ENCODE measurements at regions not wholly inside any gene's neighbourhood (a gene's known extent, or its start where the extent isn't known, plus 50 kb on each side); places are given as distances from the start of the nearest gene placed in this dataset.

DNA sequence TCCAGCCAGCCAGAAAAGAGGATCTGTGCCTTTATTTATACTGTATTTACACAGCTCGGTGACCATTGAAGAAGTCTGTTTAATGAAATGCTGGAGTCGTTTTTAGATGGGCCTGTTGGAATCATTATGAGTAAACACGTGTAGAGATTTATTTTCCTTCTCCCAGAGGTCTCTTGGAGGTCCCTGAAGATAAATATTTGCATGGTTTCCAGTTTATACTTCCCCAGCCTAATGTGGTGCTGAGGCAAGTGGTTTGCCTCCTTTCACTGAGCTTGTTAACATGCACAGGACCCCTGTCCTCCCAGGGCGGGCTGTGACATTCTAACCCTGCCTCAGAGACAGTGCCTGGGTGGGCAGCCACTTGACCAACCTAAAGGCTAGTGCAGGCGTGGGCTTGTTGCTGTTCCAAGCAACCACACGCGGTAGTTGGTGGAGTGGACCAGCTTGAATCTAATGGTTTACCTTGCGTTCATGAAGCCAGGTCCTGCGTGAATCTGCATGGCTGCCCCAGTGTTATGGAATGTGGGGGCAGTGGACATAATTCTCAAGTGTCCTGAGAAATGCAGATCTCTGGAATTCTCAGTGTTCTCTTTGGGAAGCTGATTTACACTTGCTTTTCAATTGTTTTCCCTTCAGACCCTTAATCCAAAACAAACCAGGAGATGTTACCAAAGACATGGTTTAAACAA, 130.2 kb upstream of the DLX2 start:
- no peak for DNase-seq

DNA sequence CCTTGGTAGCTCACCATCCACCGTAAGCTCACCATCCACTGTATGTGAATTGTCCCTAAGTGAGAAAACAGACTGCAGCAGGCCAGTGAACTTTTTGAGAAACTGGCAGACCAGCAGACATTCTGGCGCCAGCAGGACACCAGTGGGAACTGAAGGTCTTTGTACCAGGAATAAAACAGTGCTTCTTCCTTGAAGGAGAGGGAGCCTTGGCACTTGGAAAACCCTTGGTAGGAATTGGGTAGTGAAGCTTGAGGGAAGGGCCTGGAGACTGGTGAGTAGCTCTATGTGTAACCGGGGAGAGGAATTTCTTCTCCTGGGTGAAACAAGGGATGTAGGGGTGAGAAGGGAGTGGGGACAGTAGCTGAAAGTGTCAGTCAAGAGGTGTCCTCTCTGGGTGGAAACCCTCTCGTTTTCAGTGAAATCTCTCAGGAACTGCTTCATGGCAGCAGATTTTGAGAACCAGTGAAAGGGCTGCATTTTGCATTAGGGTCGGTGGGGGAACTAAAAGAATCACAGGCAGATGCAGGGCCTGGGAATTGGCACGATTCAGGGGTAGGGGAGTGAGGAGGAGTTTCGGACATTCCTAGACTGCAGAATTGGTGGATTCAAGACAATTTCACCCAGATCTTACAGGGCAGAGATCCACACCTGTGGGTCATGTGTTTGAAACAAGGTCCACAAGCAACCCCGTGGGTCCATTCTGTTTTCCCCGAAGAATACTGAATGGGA, 131.5 kb upstream of the DLX2 start:
- DNase-seq, result no peak

DNA sequence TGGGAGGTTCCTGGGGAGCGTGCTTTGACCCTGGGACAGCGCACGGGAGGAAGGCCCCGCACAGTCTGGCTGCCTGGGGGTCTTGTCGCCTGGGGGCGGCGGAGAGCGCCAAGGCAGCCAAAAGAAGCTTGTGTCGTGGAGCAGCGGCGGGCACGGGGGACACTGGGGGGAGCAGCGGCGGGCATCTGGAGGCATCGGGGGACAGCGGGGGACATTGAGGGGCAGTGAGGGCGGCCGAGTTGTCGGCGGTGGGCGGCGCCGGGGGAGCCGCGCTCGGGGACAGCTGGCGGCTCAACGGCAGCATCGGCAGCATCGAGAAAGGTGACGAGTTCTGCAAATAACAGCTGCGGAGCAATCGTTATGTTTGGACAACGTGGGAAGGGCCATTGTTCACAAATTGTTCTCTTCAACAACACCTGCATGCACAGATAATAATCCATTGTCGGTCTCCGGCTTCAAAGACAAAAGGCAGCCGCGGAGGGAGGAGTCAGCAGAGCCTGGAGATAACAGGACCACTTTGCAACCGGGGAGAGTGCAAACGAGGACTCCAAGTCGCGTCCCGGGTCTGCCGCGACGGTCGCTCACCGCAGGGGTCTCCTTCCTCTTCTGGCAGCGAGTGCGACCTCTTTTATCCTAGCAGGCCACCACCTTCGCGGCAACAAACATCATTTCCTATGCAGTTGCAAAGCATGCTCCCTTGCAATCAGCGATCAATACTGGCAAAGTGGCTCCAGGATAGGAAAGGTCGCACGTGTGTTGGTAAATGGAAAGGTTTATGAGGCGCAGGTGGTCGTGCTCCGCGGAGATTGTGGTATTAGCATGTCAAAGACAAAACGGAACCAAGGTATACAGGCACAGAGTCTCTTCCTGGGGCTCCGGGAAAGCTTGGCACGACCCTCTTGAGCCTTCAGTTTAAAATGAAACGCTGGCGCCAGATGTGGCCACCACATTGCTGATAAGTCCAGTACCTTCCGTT, 132.3 kb upstream of the DLX2 start:
- no peak for DNase-seq

DNA sequence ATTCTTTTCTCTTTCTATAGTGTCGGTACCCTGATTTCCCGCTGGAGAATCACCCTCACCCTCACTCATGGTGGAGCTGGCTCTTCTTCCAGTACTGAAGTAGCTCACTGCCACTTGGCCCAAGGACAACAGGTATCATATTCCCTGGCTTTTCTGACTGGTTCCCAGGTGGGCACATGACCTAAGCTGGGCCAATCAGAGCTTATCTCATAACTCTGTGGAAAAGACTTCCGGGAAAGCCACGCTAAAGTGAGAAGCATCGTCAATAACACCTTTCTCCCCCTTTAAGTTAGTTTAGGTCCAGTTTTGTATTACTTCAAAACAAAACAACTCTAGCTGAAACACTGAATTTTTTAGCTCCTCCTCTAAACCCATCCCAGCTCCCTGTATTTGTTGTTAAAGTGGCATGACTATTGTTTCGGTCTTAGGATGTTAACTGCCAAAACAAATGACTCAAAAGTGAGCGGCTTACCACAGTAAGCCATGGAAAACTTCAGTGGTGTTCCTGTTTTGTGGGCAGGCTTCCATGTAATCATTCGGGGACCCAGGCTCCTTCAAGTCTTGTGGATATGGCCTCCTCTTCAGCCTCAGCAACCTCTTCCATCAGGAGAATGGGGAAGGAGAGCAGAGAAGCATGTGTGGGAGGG, 137.4 kb upstream of the DLX2 start:
- no peak for DNase-seq

DNA sequence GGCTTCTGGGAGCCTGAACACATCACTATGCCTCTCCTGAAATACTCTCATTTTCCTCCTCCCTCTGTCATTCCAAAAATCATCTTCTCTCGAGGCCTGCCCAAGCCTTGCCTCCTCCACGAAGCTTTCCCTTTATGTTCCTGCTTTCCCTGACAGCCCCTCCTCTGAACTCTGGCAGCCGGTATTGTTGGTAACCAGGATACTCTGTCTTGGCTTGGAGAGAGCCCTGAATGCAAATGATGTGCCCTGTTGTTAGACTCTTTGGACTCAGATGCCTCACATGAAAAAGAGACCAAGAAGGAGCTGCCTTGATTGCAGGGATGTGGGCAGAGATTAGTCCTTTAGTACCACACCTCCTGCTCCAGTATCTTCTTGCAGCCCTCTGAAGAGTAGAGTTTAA, 138.5 kb upstream of the DLX2 start:
- no peak for DNase-seq

DNA sequence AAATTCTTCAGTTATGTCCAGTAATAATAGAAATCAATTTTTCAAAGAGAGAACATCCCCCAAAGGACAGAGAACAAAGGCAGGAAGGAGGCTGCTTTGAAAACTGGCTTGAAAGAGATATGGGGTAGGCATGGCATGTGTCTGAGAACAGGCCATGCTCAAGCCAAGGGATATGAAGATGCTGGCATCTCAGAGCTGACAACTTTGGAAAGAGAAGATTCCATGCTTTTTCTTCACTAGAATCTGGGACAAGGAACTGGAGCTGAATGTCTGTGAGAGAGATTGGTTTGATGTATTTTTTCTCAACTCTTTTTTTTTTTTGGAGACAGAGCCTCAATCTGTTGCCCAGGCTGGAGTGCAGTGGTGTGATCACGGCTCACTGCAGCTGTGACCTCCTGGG, 139.8 kb upstream of the DLX2 start:
- DNase-seq, result no peak

DNA sequence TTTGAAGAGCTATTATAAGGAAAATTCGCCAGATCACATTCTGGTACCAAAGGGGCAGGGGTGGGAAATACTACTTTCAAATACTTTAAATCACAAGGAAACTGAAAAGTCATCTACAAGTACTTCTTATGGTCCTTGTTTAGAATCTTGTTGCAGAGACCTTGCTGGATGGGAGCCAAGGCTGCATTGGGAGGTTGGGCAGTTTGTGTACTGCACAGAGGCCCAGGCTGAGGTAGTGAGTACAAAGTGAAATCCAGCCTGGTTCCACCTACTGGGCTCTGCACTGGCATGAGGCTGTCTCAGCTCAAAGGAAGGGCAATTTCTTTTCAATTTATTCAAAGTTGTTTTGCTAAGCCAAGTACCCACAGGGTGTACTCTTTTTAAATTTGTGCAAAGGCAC, 140.3 kb upstream of the DLX2 start:
- no peak for DNase-seq

DNA sequence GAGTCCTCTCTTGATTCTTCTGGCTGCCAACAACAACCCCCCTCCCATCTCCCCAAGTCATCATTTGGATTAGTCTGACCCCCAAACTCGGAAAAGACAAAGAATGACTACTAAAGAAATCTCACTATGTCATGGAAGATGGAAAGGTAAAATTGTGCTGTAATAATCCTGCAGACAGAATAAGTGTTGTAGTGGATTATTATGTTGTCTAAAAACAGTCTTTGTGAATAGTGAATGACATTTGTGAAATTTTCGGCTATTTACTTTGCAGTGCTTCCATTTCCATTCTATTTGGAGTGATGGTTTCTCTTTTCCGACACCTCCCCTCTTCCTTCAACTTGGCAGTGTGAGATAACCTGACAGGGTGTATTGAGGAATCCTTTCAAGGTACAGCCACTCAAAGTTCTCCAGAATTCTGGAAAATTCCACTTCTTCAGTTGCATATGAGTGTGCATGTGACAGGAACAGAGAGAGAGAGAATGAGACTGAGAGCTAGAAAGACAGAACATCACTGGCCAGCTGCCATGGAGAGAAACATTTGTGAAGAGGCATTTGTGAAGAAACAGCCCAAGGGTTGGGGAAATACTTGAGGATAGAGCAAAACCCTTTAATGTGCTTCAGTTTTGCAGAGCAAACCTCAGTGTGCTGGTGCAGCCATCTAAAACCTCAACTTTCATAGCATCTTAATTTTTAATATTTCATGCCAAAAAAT, 141.9 kb upstream of the DLX2 start:
- DNase-seq, result no peak

DNA sequence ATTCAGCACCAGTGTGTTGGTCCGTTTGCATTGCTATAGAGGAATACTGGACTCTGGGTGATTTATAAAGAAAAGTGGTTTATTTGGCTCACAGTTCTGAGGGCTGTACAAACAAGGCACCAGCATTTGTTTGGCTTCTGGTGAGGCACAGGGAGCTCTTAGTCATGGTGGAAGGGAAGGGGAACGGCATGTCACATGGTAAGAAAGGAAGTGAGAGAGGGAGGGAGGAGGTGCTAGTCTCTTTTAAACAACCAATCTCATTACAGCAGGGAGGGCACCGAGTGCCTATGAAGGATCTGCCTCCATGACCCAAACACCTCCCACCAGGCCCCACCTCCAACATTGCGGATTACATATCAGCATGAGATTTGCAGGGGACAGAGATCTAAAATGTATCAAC, 143.9 kb upstream of the DLX2 start:
- DNase-seq, result no peak

DNA sequence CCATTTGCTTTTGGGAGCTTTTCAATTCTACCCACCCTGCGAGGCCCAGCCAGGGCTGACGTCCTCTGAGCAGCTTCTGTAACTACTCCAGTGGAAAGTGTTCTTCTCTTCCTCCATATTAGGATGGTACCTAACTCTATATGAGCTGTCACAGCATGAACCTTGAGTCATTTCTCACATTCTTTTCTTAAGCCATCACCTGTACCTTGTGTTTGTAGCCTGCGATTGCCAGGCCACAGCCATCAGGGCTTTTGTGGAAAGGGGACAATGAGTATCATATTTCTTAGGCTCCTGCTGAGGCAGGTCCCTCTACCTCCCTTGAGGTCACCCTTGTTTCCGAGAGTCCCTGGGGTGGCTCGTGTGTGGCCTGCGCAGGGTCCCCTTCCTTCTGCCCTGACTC, 144.5 kb upstream of the DLX2 start:
- no peak for DNase-seq

DNA sequence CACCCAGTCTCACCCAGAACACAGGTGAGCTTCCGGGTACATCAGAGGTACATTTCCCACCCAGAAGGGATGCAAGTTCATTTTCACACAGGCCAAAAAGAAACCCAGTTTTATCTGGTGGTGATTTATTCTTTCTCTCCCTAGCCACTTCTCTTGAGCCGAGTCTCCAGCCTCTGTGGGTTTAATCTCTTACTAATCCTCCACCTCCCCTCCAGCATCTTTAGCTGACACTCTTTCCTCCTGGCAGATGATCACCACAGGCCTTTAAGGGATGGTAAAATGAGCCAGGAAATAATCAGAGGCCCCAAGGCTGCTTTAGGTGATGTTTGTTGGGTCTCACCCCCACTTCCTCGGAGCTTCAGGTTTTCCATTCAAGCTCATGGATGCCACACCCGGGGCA, 145.7 kb upstream of the DLX2 start:
- DNase-seq, result no peak

DNA sequence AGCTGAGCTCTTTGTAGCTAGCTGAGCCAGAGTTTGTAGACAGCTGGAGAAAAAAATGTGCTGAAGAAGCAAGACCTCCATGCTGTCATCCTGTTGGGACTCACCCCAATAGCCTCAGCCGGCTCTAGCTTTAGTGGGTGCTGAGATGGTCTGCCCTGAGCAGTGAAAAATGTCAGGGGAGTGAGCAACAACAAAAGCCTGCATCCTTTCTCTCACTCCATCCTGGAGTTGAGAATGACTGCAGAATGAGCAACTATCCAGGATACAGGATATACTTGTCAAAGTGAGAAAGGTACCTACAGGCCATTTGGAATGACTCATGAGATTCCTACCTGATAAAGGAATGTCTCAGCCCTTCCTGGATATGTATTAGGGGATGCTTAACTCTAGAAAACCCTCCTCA, 146.1 kb upstream of the DLX2 start:
- DNase-seq, result no peak

DNA sequence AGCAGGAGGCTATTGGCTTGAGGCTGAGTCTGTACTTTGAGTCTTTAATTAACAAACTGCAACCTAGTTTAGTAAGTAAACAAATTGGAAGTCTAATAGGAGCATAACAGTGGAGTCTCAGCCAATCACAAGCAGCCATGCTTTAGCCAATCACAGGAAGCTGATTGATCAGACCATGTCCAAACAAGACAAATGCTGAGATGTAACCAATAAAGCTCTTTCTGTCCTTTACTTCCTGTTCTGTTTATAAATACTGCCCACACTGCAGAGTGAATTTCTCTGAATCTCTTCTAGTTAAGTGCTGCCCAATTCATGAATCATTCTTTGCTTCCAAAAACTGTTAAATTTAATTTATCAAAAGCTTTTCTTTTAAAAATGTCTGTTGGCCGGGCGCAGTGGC, 146.6 kb upstream of the DLX2 start:
- DNase-seq, result no peak

DNA sequence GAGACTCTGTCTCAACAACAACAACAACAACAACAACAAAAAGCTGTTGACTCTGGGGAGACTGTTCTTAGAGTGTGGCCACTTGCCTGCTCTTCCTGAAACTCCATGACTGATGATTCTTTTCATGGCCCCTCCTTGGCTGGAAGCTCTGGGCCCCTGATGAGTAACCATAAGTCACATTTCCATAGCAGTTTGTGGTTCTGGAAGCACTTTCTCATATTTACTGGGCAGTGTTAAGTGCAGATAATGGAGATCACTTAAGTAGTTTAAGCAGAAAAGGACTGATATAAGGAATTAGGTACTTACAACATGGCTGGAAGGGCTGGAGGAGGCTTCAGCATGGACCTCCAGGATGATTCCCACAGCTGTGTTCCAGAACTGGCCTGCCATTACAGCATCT, 147.3 kb upstream of the DLX2 start:
- no peak for DNase-seq

DNA sequence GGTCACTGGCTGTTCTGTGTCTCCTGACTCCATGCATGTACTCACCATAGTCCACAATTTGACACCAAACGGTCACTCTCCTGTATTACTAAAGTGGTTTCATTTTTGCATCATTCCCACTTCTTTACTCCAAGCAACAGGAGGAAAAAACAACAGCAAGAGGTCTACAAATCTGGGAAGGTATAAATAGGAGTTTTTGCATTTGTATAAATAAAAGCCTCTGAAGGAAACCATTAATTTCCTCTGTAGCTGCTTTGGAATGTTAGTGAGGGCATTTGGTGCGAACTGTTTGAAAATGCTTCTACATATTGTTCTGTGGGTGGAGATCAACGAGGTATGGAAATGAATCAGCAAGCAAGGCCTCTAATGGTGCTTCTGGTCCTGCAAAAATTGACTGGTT, 148.5 kb upstream of the DLX2 start:
- no peak for DNase-seq

DNA sequence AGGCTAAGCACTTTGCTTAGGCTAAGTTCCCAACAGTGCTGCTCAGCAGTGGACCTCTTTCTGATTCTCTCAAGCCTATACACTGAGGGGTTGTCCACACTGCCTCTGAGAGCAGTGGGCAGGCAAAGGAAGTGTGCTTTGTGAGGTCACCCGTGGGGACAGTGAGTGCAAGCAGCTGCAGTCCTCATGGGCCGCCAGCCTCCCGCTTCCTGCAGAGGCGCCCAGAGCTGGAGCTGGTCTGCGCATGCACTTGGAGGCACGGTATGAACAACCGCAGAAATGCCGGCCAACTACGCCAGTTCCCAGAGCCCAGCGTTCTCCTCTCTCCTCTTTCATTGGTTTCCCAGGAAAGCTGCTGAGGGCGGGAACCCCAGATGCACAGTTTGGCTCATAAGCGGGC, 149.5 kb upstream of the DLX2 start:
- DNase-seq, result peak; percentile 8

DNA sequence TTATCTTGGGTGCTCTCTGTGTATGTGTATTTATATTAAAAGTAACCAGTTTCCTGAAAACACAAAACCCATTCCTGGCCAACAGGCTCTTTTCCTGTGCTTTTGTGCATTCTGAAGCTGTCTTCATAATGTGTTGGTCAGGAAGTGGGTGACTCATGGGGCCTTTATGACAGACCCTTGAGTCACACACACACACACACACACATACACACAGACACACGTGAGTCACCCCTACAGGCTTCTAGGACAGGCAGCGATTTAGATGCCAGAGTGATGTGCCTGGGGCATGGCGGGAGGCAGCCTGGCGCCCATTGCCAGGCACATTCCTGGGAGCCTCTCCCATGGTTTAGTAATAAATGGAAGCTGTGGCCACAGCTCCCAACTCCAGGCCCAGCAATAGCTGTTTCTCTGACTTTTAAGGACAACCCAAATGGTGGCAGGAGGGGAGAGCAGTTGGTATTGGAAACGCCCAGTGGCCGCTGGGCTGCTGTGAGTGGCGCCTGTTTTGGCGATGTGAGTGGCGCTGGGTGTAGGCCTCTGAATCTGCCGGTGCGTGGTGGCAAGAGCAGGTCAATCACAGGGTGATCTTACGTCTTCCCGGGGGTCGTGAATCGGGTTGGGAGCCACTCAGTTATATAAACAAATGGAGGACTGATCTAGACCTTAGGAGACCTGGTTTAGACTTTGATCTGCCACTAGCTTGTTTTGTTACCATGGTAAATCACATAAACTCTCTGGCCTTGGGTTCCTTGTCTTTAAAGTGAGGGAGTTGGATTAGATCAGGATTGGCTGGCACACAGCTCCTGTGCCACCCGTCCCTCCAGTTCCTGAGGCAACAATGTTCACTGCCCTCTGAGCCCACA, 150.7 kb upstream of the DLX2 start:
- no peak for DNase-seq

DNA sequence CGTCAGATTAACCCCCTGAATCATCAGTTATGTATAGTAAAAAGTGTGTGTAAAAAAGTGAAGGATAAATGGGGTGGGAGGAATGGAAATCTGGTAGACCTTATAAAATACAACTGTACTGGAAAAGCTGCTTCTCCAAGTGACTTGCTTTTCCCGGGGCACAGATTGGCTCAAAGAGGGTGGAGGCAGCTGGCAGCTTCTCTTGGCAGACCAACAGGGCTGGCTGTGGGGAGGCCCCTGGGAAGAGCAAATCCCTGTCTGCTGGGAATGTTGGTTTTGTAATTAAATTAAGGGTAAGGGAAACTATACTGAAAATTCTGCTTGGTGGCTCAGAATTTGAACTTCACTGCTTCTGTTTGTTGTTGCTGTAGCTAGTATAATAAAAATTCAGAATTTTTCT, 154.2 kb upstream of the DLX2 start:
- DNase-seq, result no peak

DNA sequence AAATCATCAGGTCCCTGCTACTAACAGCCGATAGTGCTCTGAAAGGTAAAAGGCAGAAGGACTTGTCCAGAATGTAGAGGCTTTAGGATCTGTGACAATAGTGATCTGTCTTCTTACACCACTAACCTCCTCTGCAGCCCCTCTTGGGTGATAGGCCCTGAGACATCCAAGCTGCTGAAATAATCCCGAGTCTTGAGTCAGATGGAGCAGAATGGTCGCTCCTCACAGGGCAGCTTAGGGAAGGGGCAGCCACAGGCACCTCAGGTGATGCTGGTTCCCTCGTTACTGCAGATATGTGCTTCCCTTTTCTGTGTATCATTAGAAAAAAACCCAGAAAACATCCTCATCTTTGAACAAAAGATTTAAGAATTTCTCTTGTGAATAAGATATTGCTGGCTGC, 157.1 kb upstream of the DLX2 start:
- DNase-seq, result no peak

DNA sequence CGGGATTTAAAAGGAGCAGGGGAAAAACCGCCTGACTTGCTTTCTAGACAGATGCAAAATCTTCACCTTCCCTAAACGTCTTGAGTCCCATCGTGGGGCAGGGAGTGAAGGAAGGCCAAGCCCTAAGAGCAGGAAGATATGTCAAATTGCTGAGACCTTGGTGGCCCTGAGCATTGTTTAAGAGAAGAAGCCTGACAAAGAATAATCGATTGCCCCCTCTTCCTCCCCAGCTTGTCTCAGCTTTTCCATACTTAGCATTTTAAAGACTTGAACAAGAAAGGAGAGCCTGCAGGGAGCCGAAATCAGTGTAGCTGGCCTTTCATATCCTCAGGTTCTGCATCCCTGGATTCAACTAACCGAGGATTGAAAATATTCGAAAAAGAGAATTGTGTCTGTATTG, 157.6 kb upstream of the DLX2 start:
- DNase-seq, result no peak

DNA sequence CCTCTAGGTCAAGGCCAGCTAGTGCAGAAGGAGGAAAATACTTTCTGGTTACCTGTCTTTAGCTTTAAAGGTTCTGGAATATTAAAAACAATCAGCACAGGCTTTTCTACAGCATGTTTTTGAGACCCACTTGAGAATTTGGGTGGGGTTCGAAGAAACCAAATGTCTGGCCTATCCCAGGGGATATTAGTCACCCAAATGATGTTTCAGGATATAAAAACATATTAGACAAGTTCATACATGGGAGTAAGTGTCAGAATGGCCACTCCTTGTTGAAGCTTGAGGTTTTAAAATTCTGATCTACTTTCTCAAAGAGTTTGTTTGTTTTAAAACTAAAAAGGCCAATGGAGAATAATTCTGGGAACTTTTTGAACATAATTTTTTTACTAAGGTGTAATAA, 158.6 kb upstream of the DLX2 start:
- DNase-seq, result no peak

DNA sequence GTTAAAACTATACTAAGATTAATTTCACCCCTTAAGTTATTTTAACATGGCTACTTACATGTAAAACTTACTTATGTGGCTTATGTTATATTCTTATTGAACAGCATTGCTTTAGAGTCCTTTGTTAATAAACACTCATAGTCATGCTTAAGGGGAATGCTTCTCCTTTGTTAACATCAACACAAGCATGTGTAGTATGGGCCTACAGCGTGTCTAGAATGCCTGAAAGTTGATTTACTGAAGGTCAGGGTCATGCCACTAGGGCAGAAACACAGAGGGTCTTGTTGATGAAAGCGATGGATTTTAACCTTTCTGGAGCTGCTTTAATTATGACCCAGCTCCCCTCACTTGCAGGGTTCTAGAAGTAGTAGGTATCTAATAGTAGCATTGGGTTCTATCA, 159.8 kb upstream of the DLX2 start:
- DNase-seq, result no peak

Measured in RPMI8226 (cell line).